ENCODE measurements at regions not wholly inside any gene's neighbourhood (a gene's known extent, or its start where the extent isn't known, plus 50 kb on each side); places are given as distances from the start of the nearest gene placed in this dataset.

DNA sequence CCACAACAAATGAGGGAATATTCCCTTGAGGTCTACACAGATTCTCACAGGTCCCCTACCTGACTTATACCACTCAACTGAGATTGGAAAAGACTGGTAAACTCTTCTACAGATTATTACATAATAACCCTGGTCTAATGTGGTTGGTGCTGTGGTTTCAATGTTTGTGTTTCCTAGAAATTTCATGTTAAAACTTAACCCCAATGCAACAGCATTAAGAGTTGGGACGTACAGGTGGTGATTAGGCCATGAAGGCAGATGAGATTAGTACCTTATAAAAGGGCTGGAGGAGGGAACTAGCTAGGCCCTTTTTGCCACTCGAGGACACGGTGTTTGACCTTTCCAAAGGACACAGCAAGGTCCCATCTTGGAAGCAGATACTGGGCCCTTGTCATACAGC, 84.3 kb upstream of the TAPT1 start:
- H3K36me3 ChIP-seq = no peaks in the 10 kb centered on the region
- TF ChIP-seq, protein P1, sequence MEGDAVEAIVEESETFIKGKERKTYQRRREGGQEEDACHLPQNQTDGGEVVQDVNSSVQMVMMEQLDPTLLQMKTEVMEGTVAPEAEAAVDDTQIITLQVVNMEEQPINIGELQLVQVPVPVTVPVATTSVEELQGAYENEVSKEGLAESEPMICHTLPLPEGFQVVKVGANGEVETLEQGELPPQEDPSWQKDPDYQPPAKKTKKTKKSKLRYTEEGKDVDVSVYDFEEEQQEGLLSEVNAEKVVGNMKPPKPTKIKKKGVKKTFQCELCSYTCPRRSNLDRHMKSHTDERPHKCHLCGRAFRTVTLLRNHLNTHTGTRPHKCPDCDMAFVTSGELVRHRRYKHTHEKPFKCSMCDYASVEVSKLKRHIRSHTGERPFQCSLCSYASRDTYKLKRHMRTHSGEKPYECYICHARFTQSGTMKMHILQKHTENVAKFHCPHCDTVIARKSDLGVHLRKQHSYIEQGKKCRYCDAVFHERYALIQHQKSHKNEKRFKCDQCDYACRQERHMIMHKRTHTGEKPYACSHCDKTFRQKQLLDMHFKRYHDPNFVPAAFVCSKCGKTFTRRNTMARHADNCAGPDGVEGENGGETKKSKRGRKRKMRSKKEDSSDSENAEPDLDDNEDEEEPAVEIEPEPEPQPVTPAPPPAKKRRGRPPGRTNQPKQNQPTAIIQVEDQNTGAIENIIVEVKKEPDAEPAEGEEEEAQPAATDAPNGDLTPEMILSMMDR (IDR thresholded peaks at IDR 0.05) = no peak
- TF ChIP-seq POLR2A (IDR thresholded peaks at IDR 0.05) (no peak), EP300 (IDR thresholded peaks at IDR 0.05) (no peak), POLR2AphosphoS5 (IDR thresholded peaks at IDR 0.05) (no peak)
- DNase-seq = no peak
- intact Hi-C loops (cut with DNase I) = no loop called here
- no peak overlapping the region for H3K27ac ChIP-seq
- H3K4me1 ChIP-seq = no peaks in the 10 kb centered on the region
- H3K9me3 ChIP-seq = no peaks in the 10 kb centered on the region
- no peak overlapping the region for H3K4me3 ChIP-seq
- no peaks in the 10 kb centered on the region for H3K27me3 ChIP-seq
- 69 to 77% methylated on average over 3 of the region's 3 CpGs for WGBS, 2 donors

DNA sequence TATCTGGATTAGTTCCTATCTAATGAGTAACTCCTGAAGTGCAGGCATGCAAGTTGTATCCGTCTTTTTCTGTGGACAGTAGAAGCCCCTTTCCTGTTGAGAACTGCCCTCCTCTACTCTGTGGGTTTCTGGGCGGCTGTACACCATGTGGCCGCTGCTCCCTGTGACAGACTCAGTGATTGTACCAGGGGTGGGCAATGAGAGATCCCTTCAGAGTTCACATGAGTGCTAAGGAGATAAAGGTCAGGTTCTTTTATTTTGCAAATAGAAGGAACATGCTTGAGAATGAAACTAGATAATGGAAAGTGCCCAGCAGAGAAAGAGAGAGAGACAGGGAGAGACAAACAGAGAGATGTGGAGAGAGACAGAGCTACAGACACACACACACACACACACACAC, 76.4 kb upstream of the TAPT1 start:
- no peaks in the 10 kb centered on the region for H3K4me1 ChIP-seq
- no peak overlapping the region for H3K4me3 ChIP-seq
- no peak for DNase-seq
- no peaks in the 10 kb centered on the region for H3K27me3 ChIP-seq
- no peaks in the 10 kb centered on the region for H3K9me3 ChIP-seq
- 78 to 86% methylated on average over 3 of the region's 3 CpGs for WGBS, 2 donors
- TF ChIP-seq, protein P1 (IDR thresholded peaks at IDR 0.05) = no peak
- TF ChIP-seq EP300 (IDR thresholded peaks at IDR 0.05) (no peak), POLR2AphosphoS5 (IDR thresholded peaks at IDR 0.05) (no peak), POLR2A (IDR thresholded peaks at IDR 0.05) (no peak)
- no peak overlapping the region for H3K27ac ChIP-seq
- H3K36me3 ChIP-seq = no peaks in the 10 kb centered on the region
- intact Hi-C loops (cut with DNase I) = no loop called here

DNA sequence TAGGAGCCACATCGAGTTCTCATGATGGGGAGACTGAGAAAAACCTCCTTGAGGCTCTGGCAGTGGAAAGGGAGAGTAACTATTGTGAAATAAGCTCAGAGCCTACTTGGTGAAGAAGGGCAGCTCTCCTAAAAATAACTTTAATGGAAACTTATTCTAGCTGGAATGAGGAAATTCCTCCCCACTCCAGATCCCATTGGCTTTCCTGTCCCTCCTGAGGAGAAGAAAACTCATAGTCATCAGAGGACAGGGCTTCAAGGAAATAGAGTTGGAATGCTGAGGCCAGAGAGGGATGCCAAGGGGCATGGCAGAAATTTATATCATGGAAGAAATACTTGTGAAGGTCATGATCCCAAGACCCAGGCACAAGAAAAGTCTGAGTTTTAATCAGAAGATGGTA, 70.7 kb upstream of the TAPT1 start:
- Histone ChIP-seq H3K27me3 (no peaks in the 10 kb centered on the region), H3K4me3 (no peak overlapping the region), H3K27ac (no peak overlapping the region), H3K4me1 (no peaks in the 10 kb centered on the region), H3K36me3 (no peaks in the 10 kb centered on the region), H3K9me3 (peaks cover 0 to 3% (median 0%) of the 10 kb centered on the region in 4 donors)
- TF ChIP-seq EP300 (IDR thresholded peaks at IDR 0.05) = no peak
- TF ChIP-seq POLR2AphosphoS5 (IDR thresholded peaks at IDR 0.05) = no peak
- intact Hi-C loops (cut with DNase I) = no loop called here
- no peak for DNase-seq
- WGBS, 2 donors = 52 to 88% methylated on average over 1 of the region's 1 CpG

DNA sequence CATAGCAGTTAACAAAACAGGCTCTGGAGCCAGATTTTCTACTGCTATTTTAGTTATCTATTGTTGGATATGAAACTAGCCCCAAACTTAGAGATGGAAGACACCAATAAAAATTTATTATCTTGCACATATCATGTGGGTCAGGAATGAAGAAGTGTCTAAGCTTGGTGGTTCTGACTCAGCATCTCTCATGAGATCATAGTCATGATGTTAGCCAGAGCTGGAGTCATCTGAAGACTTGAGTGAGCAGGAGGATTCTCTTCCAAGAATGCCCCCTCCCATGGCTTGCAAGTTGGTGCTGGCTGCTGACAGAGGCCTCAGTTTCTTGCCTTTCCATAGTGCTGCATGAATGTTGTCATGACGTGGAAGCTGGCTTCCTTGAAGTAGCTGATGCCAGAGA, 68.2 kb upstream of the TAPT1 start:
- Histone ChIP-seq H3K36me3 (no peaks in the 10 kb centered on the region), H3K27ac (no peak overlapping the region), H3K4me1 (peaks cover 0 to 8% (median 3%) of the 10 kb centered on the region in 4 donors), H3K9me3 (peaks cover 0 to 3% (median 0%) of the 10 kb centered on the region in 4 donors), H3K4me3 (no peak overlapping the region), H3K27me3 (peaks cover 0 to 3% (median under 1%) of the 10 kb centered on the region in 3 donors)
- TF ChIP-seq, protein P1 (IDR thresholded peaks at IDR 0.05) = no peak
- TF ChIP-seq POLR2A (IDR thresholded peaks at IDR 0.05) = no peak
- intact Hi-C loops (cut with DNase I) = loop anchor here (5.0 kb wide), 1 partner anchor 1028 kb away; no protein-coding TSS in a partner anchor
- no peak for DNase-seq
- 87 to 89% methylated on average over 1 of the region's 1 CpG for WGBS, 2 donors

DNA sequence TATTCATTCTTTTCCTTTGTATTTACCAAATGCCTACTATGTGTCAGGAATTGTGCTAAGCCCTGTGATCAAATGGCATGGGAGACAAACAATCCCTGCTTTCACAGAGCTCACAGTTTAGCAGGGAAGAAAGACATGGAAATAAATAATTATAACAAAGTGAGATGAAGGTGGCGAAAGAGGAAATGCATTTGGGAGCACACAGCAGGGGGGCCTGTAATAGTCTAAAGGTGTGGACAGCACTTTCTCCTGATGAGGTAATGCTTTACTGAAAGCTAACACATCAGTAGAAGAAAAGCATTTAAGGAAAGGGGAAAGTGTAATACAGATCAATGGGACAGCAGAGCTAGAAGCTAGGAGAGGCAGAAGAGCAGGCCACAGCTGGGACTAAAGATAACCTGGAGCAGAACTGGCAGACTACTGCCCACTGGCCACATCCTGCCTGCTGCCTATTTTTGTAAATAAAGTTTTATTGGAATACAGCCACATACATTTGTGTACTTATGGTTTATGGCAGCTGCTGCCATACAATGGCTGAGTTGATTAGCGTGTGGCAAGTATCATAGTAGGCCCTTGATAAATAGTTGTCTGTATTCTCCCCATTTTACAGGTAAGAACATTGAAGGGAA, 67.1 kb upstream of the TAPT1 start:
- intact Hi-C loops (cut with DNase I) = loop anchor here (5.0 kb wide), 1 partner anchor 1029 kb away; no protein-coding TSS in a partner anchor
- H3K4me1 ChIP-seq = peaks cover 0 to 8% (median 3%) of the 10 kb centered on the region in 4 donors
- 52 to 82% methylated on average over 2 of the region's 2 CpGs for WGBS, 2 donors
- H3K4me3 ChIP-seq = no peak overlapping the region
- no peak for TF ChIP-seq EP300 (IDR thresholded peaks at IDR 0.05)
- TF ChIP-seq POLR2A (IDR thresholded peaks at IDR 0.05) = no peak
- TF ChIP-seq, protein P1 (IDR thresholded peaks at IDR 0.05) = no peak
- no peak for TF ChIP-seq POLR2AphosphoS5 (IDR thresholded peaks at IDR 0.05)
- H3K27ac ChIP-seq = no peak overlapping the region
- H3K36me3 ChIP-seq = no peaks in the 10 kb centered on the region
- peaks cover 0 to 14% (median 4%) of the 10 kb centered on the region in 3 donors for H3K27me3 ChIP-seq
- no peak for DNase-seq
- peaks cover 0 to 3% (median 0%) of the 10 kb centered on the region in 4 donors for H3K9me3 ChIP-seq
